ENCODE measurements at regions not wholly inside any gene's neighbourhood (a gene's known extent, or its start where the extent isn't known, plus 50 kb on each side); places are given as distances from the start of the nearest gene placed in this dataset.

DNA sequence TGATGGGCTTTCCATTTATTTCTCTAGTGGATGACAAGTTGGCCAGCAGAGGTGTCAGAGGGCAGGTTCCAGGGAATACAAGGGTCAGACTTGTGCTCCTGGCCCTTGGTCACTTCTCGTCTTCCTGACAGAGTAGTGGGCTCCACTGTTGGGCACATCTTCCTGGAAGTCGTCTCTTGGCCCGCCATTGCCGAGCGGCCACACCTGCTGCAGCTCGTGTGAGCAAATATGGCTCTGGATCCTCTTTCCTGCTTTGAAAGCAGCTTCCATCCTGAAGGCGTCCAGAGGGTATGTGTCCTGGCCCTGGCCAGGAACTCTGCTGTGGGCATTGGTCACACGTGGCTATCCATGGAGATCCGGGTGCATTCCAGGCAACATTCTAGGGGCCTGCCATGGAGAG lies 100.2 kb downstream of the SNRPN start:
- ChIA-PET POLR2A (no interaction called here), CTCF (no interaction called here)
- TF ChIP-seq, protein P1, sequence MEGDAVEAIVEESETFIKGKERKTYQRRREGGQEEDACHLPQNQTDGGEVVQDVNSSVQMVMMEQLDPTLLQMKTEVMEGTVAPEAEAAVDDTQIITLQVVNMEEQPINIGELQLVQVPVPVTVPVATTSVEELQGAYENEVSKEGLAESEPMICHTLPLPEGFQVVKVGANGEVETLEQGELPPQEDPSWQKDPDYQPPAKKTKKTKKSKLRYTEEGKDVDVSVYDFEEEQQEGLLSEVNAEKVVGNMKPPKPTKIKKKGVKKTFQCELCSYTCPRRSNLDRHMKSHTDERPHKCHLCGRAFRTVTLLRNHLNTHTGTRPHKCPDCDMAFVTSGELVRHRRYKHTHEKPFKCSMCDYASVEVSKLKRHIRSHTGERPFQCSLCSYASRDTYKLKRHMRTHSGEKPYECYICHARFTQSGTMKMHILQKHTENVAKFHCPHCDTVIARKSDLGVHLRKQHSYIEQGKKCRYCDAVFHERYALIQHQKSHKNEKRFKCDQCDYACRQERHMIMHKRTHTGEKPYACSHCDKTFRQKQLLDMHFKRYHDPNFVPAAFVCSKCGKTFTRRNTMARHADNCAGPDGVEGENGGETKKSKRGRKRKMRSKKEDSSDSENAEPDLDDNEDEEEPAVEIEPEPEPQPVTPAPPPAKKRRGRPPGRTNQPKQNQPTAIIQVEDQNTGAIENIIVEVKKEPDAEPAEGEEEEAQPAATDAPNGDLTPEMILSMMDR (IDR thresholded peaks at IDR 0.05), result no peak
- Mint-ChIP-seq H3K9me3 (peaks cover 90% of the 10 kb centered on the region), H3K4me3 (no peak overlapping the region), H3K36me3 (ENCODE audit: low read depth) (peaks cover 100% of the 10 kb centered on the region), H3K4me1 (ENCODE audit: low read depth) (no peaks in the 10 kb centered on the region), H3K27ac (no peak overlapping the region), H3K27me3 (no peaks in the 10 kb centered on the region)
- DNase-seq, result no peak
- intact Hi-C loops (cut with micrococcal nuclease), result no loop called here
- ATAC-seq, result no peak

GRCh38 chr15:25055356-25056068 lies 100.7 kb downstream of the SNRPN start:
- ATAC-seq (no peak), DNase-seq (no peak)
- CTCF ChIA-PET, result no interaction called here
- peaks cover 100% of the 10 kb centered on the region for H3K36me3 Mint-ChIP-seq (ENCODE audit: low read depth)
- no peak overlapping the region for H3K4me3 Mint-ChIP-seq
- POLR2A ChIA-PET, result no interaction called here
- H3K27ac Mint-ChIP-seq, result no peak overlapping the region
- TF ChIP-seq, protein P1 (IDR thresholded peaks at IDR 0.05), result no peak
- intact Hi-C loops (cut with micrococcal nuclease), result no loop called here
- no peaks in the 10 kb centered on the region for H3K4me1 Mint-ChIP-seq (ENCODE audit: low read depth)
- H3K27me3 Mint-ChIP-seq, result no peaks in the 10 kb centered on the region
- H3K9me3 Mint-ChIP-seq, result peaks cover 89% of the 10 kb centered on the region

- H3K4me3 Mint-ChIP-seq, result no peak overlapping the region
- CTCF ChIA-PET, result no interaction called here
- H3K27me3 Mint-ChIP-seq, result no peaks in the 10 kb centered on the region
- peaks cover 88% of the 10 kb centered on the region for H3K9me3 Mint-ChIP-seq
- ATAC-seq (no peak), DNase-seq (peak; percentile 6)
- no peak overlapping the region for H3K27ac Mint-ChIP-seq
- POLR2A ChIA-PET, result no interaction called here
- H3K36me3 Mint-ChIP-seq (ENCODE audit: low read depth), result peaks cover 100% of the 10 kb centered on the region
- intact Hi-C loops (cut with micrococcal nuclease), result no loop called here
- no peaks in the 10 kb centered on the region for H3K4me1 Mint-ChIP-seq (ENCODE audit: low read depth)
- TF ChIP-seq, protein P1 (IDR thresholded peaks at IDR 0.05), result no peak
These were observed 102.0 kb downstream of the SNRPN start for GRCh38 chr15:25056484-25057425.

- H3K27me3 Mint-ChIP-seq, result no peaks in the 10 kb centered on the region
- H3K36me3 Mint-ChIP-seq (ENCODE audit: low read depth), result peaks cover 100% of the 10 kb centered on the region
- no peak for DNase-seq
- ChIA-PET CTCF (no interaction called here), POLR2A (no interaction called here)
- TF ChIP-seq, protein P1 (IDR thresholded peaks at IDR 0.05), result no peak
- ATAC-seq, result no peak
- no peak overlapping the region for H3K27ac Mint-ChIP-seq
- peaks cover 87% of the 10 kb centered on the region for H3K9me3 Mint-ChIP-seq
- intact Hi-C loops (cut with micrococcal nuclease), result no loop called here
- H3K4me3 Mint-ChIP-seq, result no peak overlapping the region
- H3K4me1 Mint-ChIP-seq (ENCODE audit: low read depth), result no peaks in the 10 kb centered on the region
These were observed 102.8 kb downstream of the SNRPN start for GRCh38 chr15:25057574-25057973.
